NCI-H69 (cell line): ENCODE measurements at regions not wholly inside any gene's neighbourhood (a gene's known extent, or its start where the extent isn't known, plus 50 kb on each side); places are given as distances from the start of the nearest gene placed in this dataset.
"Not testable (repeated sequence)": the region's sequence is repeated elsewhere in the genome, so short reads cannot be mapped to it uniquely, and the experiment has no call there.

Experiments
- DNase-seq: peaks from one replicate; lab custom pipeline; 2025; lab: John Stamatoyannopoulos, UW

DNA sequence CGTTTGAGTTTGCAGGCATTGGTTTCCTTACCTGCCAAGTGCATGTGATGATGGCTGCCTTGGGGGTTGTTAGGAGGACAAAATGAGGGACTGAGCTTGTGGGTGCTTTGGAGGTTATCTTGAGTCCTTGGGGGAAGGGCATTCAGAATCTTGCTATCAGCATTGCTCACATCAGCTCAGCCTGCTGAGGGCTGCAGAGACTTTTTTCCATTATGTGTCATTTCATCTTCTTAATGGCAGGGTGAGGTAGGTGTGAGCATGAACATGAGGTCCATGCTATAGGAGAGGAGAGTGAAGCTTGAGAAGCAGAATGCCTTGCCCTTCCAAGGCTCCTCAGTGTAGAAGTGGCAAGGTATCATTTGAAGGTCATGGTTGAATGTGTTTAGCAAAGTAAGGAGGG, 112.3 kb downstream of the MIAT start:
- no peak for DNase-seq

DNA sequence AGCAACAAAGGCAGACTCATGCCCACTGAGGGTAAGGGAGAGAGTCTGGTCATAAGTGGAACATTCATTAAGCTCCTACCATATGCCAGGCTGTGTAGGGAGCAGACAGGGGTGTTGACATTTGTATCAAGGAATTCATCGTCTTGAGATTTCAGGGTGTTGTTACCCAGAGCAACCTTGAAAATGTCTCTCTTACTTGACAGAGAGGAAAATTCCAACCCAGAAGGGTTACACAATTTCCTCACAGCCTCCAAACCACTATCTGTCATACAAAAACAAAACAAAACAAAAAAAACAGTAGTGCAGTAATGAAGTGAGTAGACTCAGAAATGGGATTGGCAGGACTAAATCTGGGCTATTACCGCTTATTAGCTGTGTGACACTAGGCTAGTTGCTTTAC, 113.2 kb downstream of the MIAT start:
- DNase-seq, result no peak

DNA sequence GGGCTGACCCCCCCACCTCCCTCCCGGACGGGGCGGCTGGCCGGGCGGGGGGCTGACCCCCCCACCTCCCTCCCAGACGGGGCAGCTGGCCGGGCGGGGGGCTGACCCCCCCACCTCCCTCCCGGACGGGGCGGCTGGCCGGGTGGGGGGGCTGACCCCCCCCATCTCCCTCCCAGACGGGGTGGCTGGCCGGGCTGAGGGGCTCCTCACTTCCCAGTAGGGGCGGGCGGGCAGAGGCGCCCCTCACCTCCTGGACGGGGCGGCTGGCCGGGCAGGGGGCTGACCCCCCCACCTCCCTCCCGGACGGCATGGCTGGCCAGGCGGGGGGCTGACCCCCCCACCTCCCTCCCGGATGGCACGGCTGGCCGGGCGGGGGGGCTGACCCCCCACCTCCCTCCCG, 115.7 kb downstream of the MIAT start:
- not testable (repeated sequence) for DNase-seq

DNA sequence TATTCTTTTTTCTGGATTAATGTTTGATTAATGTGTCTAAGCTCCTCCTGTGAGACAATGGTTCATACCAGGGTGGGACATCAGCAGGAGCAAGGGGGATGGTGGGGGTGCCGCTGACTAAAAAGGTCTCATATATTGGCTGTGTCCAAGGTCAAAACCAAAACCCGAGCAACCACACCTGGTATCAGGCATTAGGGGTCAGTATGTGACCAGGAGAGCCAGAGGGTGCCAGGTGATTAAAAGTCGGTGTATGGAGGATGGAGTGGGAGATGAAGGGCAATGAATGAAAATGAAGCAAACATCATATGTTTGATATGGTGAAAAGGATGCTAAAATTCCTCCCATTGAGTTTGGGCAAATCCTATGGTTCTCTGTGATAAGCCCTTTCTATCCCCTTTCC, 118.0 kb downstream of the MIAT start:
- no peak for DNase-seq

DNA sequence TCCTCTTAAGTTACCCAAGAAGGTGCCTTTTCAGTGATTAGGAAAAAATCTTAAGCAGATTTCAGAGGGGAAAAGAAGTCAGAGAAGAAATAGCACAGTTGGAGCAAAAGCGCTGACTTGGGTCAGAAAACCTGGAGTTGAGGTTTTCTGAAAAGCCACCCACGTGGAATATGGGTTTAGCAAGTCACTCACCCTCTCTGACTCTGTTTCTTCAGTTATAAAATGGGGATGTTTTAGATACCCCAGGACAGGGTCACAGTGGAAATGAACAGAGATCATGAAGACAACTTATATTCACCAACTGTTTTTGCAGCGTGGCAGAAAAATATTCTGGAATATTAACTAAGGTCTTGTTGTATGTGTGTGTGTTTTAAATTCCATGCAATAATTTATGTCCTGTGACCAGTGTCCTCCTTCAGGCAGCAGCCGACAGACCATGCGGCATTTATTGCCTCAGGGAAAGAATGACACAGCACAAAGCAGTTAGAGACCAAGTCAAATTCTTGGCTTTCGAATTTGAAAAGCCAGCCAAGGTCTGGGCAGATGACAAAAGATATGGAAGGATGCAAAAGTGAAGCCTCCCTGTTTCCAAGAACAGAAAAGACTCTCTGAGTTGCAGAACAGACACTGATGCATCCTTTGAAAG, 119.9 kb downstream of the MIAT start:
- no peak for DNase-seq

DNA sequence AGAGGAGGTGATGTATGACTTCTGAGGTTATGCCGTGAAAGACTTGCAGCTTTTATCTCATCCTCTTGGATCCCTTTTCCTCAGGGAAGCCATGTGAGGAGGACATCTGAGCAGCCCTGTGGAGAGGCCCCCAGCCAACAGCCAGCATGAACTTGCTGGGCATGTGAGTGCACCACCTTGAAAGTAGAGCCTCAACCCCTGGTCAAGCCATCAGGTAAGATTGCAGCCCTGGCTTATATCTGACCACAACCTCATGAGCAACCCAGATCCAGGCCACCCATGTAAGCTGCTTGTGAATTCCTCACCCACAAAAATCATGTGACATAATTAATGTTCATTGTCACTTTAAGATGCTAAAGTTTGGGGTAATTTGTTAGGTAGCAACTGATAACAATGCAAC, 121.0 kb downstream of the MIAT start:
- no peak for DNase-seq

DNA sequence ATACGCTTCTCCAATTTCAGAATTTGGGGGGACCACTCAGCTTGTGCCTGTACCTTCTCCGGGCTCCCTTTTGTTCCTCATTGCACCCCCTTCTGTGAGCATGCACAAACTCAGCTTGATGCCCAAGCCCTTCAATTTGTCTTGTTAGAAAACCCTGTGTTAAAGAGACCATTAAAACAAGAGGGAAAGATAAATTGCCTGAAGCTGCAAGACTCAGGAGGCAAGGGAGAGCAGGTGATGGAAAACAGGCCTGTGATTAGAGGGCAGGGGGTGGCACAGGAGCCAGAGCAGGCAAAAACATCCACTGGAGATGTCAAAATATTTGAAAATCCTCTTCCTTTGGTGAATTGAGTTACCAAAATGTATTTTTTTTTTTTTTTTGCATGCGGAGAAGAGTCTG, 121.7 kb downstream of the MIAT start:
- DNase-seq, result peak; percentile 47

DNA sequence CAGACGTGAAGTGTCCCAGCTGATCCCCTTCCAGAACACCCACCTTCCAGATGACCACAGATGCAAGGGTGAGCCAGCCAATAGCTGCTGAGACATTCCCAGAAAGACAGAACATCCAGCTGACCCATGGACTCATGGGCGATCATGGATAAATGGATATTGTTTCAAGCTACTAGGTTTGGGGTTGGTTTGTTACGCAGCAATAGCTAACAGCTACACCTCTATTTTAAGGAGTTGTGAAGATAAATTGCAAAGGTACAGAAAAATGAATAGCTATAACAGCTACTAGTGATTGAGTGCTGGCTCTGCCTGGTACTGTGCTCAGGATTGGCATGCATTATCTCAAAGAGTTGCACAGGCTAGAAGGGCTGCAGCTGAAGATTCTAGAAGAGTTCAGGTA, 122.5 kb downstream of the MIAT start:
- DNase-seq, result no peak

DNA sequence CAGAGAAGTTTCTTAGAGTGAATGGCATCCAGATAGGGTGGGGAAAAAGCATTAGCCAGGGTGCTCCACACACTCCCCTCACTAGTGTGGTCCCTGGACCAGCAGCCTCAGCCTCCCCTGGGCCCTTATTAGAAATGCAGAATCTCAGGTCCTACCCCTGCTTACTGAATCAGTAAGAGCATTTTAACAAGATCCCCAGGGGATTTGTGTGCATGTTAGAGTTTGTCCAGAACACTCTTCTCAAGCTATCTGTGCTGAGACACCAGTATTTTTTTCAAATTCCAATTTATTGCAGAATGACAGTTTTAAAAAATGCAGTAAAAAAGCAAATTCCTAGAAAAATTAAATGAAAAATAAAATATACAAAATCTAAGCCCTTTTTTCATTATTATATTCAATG, 123.1 kb downstream of the MIAT start:
- no peak for DNase-seq

DNA sequence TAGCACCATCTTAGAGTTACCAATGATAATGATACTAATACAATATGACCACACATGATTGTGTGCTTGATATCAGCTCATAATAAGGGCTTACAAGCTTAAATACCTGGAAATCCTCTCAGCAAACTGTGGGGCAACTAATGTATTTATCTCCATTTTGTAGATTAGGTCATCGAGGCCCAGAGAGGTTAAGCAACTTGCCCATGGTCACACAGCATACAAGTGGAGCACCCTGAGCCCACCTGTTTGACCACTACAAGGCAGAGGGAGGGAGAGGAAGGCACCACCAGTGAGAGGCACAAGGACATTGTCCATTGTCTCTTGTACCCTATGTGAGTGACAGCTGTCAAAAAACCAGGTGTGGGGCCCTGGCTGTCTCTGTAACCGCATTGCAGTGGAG, 123.7 kb downstream of the MIAT start:
- DNase-seq, result no peak

DNA sequence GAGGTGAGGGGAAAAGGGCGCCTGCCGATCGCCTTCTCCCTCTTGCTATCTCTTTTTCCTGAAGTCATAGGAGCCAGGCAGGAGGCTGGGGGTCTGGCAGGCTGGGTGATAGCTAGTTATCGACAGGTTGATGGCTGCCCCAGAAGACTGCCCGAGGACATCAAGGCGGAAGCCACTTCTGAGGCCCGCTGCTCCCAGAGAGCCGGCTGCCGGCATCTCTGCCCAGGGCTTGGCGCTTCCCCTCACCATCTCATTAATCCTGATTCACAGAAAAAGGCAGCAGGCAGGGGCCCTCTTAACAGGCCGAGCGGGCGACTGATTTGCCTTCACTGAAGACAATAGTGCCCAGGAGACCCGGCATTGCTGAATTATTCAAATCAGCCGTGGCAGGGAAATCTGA, 124.2 kb downstream of the MIAT start:
- no peak for DNase-seq

DNA sequence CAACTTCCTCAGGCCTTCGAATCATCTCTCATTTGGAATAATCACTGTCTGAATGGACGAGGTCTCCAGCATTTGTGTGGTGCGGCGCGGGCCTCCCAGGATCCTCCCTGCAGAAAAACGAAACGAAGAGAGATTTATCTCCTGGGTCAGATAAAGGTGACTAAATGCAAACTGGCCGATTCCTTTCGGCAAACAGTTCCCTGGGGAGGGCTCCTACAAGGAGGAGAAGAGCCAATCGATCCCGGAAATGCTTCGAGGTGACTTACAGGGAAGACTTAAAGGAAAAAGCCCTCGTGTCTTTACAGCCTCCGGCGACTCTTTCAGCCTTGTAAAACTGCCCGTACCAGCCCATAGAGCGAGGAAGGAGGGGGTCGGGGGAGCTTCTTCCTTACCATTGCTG, 126.5 kb downstream of the MIAT start:
- no peak for DNase-seq

DNA sequence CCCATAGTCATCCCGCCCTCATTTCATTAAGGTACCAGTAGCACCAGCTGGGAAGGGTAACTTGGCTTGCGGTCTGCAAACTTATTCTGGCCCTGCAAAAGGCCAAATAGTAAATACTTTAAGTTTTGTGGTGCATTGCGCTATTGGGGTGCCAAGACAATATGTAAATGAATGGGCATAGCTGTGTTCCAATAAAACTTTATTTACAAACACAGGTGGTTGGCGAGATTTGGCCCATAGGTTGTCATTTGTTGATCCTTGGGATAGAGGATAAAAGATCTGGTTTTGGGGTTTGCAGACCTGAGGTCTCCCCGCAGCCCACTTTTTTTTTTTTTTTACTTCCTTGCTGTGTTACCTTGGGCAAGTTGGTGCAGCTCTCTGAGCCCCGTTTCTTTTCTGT, 127.4 kb downstream of the MIAT start:
- DNase-seq, result no peak

DNA sequence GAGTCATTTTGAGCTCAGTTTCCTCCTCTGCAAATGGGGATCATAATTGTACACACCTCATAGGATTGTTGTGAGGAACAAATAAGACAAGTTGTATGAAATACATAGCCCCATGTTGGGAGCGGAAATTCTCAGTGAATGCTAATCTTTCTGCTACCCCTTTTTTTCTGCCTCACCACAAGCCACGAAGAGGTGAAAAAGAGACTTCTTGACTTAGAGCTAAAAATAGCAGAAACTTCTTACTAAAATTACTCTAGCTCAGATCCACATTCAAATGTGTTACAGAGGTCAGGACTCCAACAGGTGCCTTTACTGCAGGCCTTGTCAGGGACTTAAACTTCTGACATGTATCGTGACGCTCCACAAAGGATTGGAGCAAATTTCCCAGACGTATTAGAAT, 128.5 kb downstream of the MIAT start:
- DNase-seq, result no peak

DNA sequence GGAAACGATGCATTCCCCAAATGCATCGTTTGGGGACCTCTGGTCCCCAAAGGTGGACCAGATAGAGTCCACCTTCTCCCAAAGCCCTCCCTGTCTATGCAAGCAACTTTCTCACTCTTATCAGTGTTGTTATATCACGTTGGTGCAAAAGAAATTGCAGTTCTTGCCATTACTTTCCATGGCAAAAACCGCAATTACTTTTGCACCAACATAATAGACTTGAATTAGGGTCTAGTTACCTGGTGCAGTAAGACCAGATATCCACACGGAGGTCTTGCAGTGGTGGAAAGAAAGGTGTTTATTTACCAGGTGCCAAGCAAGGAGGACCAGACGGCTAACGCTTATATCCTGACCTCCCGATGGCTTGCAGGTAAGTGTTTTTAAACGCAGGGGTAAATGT, 129.0 kb downstream of the MIAT start:
- no peak for DNase-seq

DNA sequence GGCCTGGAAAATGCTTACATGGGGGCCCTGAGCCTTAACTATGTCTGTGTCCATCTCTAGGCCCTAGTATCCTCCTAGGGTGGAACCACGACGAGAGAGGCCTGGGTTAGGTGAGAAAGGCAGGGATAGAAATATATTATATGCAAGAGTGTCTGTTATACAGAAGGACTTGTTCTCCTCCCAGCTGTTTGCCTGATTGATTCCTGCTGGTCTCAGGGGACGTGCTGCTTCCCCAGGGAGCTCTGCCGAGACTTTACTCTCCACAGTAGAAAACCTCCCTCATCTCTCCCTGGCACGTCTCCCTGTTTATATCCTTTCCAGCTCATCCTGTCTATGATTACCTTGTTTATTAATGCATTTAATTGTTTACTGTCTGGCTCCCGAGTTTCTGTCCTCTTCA, 132.6 kb downstream of the MIAT start:
- peak; percentile 4 for DNase-seq

DNA sequence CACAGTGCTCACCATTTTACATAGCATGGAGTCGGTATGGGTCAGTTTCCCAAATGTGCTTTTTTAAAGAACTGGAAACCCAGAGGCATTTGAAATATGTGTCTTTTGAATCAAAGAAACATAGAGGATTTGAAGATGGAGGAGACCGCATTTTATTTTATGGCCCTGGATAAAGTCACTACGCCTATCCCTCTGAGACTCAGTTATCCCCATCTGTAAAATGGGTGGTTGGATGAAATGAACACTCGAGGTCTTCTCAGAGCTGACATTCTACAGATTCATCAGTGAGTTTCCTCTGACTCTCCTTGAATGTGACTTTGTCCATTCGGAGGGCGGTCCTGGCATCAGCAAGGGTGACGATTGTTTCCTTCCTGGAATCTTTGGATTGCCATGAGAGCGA, 135.1 kb downstream of the MIAT start:
- no peak for DNase-seq

DNA sequence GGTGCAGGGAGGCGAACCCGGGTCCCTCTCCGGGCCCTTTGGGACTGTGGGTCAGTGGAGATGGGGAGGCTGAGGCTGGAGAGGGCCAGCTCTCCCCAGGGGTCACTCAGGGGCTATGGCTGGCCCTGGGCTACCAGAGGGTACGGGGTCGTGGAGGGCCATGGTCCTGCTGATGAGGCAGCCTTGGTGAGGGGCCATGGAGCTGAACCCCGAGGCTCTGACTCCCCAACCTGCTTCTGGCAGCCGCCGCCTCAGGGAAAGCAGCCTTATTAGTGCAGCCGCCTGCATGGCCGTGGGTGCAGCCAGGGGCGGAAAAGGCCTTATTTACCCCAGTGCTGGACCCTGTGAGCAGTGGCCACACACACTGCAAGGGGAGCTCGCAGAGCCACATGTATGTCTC, 139.4 kb downstream of the MIAT start:
- no peak for DNase-seq

DNA sequence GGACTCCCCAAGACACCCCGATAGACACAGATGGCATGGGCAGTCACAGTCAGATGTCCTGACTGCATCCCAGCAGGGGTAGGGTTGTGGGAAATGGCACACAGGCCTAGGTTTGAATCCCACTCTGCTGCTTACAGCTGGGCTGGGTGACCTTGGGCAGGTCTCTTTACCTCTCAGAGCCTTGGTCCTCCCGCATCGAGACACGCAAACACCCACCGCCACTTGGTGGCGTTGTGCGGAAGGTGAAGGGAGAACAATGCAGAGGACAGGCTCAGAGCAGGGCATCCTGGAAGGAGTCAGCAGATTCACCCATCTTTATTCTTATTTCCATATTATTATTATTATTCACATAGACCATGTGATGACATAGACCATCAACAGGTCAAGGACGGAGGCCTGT, 140.5 kb downstream of the MIAT start:
- DNase-seq, result peak; percentile 12

DNA sequence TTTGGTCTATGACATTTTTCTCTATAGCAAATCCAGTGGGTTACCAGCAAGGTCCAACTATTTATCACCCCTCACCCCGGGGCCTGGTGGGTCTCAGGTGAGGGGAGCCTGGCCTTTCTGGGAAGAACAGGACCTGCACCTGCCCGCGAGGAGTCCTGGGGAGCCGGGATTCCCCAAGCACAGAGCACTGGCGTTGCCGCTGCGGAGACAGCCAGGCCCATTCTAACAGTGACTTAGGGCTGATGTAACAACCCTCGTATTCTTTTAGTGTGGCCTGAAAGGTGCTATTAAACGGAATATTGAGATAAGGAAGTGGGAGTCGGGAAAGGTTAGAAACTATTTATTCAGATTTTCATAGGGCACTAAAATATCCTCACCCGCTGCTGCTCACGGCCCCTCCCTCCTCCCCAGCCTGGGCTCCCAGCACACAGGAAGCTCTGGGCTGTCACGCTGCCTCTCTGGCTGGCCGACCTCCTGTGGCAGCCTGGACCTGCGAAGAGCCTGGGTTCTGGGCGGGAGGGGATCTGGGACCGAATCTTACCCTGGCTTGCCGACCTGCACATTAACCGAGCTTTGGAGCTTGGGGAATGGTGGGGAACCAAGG, 141.2 kb downstream of the MIAT start:
- no peak for DNase-seq

DNA sequence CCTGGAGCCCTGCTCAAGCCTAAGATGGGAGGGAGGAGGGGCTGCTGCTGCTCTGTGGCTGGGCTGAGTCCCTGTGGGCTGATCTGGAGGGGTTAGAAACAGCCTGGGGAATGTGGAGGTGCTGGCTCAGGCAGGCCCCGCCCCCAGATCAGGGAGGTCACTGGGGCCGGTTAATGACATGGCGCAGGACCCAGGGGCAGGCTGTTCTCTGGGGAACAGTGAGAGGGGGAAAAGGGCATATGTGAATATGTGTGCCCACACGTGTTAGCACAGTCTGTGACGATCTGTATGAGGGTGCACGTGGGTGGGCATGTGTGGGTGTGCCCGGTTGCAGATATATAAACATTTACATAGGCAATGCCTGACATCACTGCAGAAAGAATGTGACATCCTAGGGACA, 143.5 kb downstream of the MIAT start:
- no peak for DNase-seq

DNA sequence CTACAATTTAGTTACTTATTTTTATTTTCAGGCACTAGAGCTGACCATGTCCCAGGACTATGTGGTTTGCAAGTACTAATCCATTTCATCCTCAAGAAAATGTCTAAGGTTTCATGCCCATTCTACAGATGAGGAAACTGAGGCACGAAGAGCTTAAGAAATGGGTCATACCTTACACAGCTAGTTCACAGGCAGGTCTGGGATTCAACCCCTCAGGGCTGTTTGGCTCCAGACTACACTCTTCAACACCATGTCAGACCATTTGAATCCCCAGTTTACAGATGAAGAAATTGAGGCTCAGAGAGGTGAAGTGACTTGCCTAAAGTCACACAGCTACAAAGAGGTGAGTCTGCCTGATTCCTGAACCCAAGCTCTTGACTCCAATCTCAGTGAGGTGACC, 144.1 kb downstream of the MIAT start:
- no peak for DNase-seq

DNA sequence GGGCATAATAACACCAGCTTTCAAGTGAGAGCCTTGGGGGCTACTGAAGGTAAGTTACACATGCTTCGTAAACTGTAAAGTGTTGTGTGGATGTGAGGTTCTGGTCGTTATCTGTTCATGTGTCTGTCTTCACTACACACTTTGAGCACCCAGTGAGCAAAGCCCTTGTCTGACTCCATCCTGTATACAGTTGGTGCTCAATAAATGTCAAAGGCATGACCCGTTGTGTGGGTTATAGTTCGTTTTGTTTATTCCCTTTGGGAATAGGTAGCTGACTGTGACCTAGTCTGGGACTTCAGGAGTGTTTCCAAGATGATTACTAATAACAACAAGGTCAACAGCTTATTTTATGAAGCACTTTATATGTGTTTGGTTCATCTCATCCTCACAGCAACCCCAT, 146.9 kb downstream of the MIAT start:
- DNase-seq, result no peak

DNA sequence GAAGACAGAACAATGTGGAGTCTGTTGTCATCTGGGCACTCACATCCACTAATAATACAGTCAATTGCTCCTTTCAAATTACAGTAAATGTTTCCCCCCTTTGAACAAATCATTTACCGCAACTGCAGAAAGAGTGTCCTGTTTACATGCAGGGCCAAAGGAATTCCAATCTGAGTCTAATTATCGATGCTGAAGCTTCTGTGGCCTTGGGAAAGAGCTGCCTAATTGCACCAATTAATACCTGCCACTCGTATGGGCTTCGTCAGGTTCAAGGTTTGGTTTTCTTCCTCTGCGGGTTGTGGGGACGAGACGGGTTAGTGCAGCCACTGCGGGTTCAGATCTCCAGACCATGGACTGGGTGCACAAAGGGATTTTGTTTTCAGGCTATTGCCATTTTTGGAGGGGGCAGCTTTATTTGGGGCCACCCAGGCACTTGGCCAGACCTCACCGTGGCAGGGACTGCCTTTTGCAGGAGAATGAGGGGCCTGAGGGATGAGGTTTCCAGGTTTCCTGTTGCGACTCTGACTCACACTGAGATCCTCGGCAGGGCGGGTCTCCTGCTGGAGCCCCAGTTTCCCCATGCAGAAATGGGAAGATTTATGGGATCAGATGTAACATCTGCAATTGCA, 147.6 kb downstream of the MIAT start:
- DNase-seq, result no peak
